ENCODE measurements at regions not wholly inside any gene's neighbourhood (a gene's known extent, or its start where the extent isn't known, plus 50 kb on each side); places are given as distances from the start of the nearest gene placed in this dataset.
"Not testable (repeated sequence)": the region's sequence is repeated elsewhere in the genome, so short reads cannot be mapped to it uniquely, and the experiment has no call there.

DNA sequence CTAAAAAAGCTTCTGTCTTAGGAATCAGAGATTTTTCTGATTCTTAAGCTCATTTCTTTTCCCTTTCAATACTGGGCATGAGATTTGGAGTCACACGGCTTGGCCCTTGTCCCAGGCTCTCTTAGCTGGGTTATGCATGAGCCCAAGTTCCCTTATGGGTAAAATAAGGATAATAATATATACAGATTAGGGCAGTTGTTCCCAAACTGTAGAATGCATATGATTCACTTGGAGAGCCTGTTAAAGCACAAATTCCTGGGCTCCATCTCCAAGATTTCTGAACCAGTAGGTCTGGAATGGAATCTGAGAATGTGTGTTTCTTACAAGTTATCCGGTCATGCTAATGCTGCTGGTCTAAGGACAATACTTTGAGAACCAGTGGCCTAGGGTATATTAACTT is 154.0 kb downstream of the REEP3 start:
- Histone ChIP-seq H3K36me3 (replicated peaks) (no peaks in the 10 kb centered on the region), H3K4me1 (peaks cover 19% of the 10 kb centered on the region), H3K9me3 (no peaks in the 10 kb centered on the region), H3K4me3 (no peak overlapping the region), H3K27me3 (ENCODE audit: low read depth) (no peaks in the 10 kb centered on the region)
- DNase-seq (ENCODE audit: low spot score in 2 of 2): no peak
- in situ Hi-C loops (cut with MboI; ENCODE audit: low sequenced_read_pairs): no loop called here

DNA sequence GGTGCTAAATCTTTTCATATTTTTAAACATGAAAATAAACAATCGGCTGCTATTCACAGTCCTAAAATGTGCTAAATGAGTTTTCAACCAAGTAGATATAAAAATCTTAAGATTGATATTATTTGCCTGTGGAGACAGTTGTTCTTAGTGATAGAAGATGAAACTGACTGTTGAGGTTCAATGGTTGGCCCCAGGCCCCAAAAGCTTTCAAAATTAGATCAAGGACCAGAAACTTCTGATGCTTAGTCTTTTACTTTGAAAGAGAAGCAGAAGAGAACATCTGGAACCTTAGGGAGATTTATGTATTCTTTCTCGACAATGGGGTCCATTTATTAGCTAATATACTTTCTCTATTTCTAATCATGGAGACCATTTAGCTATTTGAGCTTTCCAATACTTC is 155.8 kb downstream of the REEP3 start:
- Histone ChIP-seq H3K4me3 (no peak overlapping the region), H3K9me3 (no peaks in the 10 kb centered on the region), H3K36me3 (replicated peaks) (no peaks in the 10 kb centered on the region), H3K27me3 (ENCODE audit: low read depth) (no peaks in the 10 kb centered on the region), H3K4me1 (peaks cover 1% of the 10 kb centered on the region; the same call in 1 of the 2 replicates)
- in situ Hi-C loops (cut with MboI; ENCODE audit: low sequenced_read_pairs): no loop called here
- no peak for DNase-seq (ENCODE audit: low spot score in 2 of 2)

DNA sequence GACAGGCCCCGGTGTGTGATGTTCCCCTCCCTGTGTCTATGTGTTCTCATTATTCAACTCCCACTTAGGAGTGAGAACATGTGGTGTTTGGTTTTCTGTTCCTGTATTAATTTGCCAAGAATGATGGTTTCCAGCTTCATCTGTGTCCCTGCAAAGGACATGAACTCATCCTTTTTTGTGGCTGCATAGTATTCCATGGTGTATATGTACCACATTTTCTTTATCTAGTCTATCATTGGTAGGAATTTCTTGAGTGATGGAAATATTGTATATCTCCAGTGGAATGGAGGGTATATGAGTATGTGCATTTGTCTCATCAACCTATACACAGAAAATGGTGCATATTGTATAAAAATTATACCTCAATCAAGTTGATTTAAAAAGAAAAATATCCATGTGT is 159.3 kb downstream of the REEP3 start:
- H3K9me3 ChIP-seq; H3K27me3 ChIP-seq (ENCODE audit: low read depth); H3K4me3 ChIP-seq; H3K4me1 ChIP-seq; in situ Hi-C loops (cut with MboI; ENCODE audit: low sequenced_read_pairs); H3K36me3 ChIP-seq (replicated peaks); DNase-seq (ENCODE audit: low spot score in 2 of 2): not testable (repeated sequence)

DNA sequence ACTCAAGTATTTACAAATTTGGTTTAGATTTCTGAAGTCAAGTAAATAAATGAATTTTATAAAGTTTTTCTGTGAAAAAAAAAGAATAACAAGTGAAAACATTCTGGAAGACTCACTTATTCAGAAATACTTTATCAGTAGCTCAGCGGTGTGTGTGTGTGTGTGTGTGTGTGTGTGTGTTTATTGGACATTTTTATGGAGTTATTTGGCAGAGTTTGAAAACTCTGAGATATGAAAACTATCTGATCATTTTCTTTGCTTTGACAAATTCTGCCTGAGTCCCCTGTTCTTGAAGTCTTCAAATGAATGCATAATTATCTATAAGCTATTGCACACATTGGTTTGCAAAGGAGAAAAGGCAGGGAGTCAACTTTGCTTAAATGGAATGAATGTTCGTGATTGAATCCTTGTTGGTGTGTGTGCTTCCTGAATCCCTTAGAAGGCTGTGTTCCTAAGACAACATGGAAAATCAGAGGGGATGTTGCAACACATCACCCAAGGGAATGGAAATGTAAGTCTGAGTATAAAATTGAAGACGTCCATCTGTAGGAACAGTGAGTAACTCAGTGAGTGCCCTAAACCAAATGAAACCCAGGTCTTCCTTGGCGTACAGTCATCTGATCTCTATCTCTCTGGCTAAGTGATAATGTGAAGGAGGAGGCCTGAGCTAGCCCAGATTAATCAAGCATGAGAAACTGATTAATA is 160.9 kb downstream of the REEP3 start:
- no peak for DNase-seq (ENCODE audit: low spot score in 2 of 2)
- Histone ChIP-seq H3K4me3 (no peak overlapping the region), H3K36me3 (replicated peaks) (no peaks in the 10 kb centered on the region), H3K27me3 (ENCODE audit: low read depth) (no peaks in the 10 kb centered on the region), H3K9me3 (no peaks in the 10 kb centered on the region), H3K4me1 (no peaks in the 10 kb centered on the region)
- in situ Hi-C loops (cut with MboI; ENCODE audit: low sequenced_read_pairs): no loop called here

DNA sequence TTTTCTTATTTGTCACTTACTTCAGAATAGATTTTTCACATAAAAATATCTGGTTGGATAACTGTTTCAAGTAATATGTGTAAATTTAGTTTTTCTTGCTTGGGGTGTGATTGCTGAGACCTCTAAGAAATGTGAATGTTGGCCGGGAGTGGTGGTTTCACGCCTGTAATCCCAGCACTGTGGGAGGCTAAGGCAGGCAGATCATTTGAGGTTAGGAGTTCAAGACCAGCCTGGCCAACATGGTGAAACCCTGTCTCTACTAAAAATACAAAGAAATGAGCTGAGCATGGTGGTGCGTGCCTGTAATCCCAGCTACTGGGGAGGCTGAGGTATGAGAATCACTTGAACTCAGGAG is 161.5 kb downstream of the REEP3 start:
- DNase-seq (ENCODE audit: low spot score in 2 of 2); in situ Hi-C loops (cut with MboI; ENCODE audit: low sequenced_read_pairs); H3K27me3 ChIP-seq (ENCODE audit: low read depth); H3K36me3 ChIP-seq (replicated peaks); H3K9me3 ChIP-seq; H3K4me3 ChIP-seq; H3K4me1 ChIP-seq: not testable (repeated sequence)

DNA sequence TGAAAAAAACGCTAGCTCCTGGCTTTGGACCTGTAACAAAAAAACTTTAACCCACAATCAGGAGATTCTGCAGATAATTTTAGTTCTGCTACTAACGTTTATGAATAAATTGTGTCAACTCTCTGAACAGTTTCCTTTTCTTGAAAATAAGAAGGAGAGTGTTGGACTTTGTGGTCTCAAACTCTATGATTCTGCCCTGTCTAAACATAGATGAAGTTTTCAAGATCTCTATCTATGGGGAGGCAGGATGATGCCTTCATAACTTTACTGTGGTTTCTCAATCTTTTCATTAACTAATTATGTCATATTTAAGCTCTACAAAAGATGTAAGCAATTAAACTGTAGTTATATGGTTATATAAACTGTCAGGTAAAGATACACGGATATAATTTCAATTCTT is 162.0 kb downstream of the REEP3 start:
- Histone ChIP-seq H3K4me3 (no peak overlapping the region), H3K27me3 (ENCODE audit: low read depth) (no peaks in the 10 kb centered on the region), H3K4me1 (no peaks in the 10 kb centered on the region), H3K36me3 (replicated peaks) (no peaks in the 10 kb centered on the region), H3K9me3 (no peaks in the 10 kb centered on the region)
- in situ Hi-C loops (cut with MboI; ENCODE audit: low sequenced_read_pairs): no loop called here
- DNase-seq (ENCODE audit: low spot score in 2 of 2): no peak

DNA sequence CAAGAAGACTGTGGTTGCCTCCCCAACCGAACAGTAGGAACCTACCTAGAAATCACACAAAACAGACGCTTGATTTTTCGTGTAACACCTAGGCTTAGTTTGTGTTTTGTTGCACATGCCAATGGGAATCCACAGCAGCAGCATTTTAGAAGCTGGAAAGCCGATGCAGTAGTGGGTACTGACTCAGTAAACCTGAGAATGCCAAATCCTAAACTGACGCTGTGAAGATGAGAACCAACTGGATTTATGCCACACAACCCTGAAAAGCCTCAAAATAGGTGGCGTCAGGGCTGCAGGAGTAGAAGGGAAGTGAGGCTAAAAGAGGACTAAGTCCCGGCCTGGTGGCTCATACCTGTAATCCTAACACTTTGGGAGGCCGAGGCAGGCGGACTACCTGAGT is 162.5 kb downstream of the REEP3 start:
- in situ Hi-C loops (cut with MboI; ENCODE audit: low sequenced_read_pairs): no loop called here
- Histone ChIP-seq H3K27me3 (ENCODE audit: low read depth) (no peaks in the 10 kb centered on the region), H3K4me1 (no peaks in the 10 kb centered on the region), H3K36me3 (replicated peaks) (no peaks in the 10 kb centered on the region), H3K9me3 (no peaks in the 10 kb centered on the region), H3K4me3 (no peak overlapping the region)
- DNase-seq (ENCODE audit: low spot score in 2 of 2): no peak

DNA sequence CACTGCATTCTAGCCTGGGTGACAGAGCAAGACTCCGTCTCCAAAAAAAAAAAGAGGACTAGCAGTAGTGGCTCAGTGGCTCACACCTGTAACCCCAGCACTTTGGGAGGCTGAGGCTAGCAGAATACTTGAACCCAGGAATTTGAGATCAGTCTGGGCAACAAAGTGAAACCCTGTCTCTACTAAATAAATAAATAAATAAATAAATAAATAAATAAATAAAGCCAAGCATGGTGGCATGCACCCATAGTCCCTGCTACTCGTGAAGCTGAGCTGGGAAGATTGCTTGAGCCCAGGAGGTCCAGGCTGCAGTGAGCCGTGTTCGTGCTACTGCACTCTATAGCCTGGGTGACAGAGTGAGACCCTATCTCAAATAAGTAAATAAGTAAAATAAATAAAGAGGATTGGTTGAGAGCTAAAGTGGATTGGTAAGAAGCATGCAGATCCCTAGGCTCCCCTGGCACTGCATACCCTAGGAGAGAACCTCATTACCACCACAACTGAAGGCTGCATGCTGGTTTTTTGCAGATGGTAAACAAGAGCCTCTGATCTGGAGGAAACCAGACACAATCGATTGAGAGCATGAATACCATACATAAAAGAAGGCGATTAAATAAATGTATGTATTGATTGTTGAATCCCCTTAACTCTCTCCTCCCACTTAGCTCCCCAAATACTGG is 163.2 kb downstream of the REEP3 start:
- Histone ChIP-seq H3K4me1 (no peaks in the 10 kb centered on the region), H3K36me3 (replicated peaks) (no peaks in the 10 kb centered on the region), H3K9me3 (no peaks in the 10 kb centered on the region), H3K27me3 (ENCODE audit: low read depth) (no peaks in the 10 kb centered on the region), H3K4me3 (no peak overlapping the region)
- in situ Hi-C loops (cut with MboI; ENCODE audit: low sequenced_read_pairs): no loop called here
- no peak for DNase-seq (ENCODE audit: low spot score in 2 of 2)

DNA sequence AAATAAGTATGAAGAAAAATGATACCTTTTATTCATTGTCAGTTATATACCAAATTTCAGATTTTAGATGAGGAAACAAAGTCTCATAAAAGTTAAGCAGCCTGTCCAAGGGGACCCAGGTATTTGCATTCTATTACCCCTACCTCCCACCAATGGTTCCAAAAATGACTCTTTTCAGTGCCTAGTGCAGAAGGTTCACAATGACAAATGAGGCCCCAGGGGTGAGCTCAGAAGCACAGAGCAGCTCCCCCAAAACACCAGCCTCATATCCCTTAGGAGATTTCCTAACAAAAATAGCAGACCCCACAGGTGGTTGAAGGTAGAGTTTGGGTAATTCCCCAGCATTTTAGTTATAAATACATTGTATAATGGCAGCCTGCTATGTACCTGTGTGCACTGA is 168.6 kb downstream of the REEP3 start:
- in situ Hi-C loops (cut with MboI; ENCODE audit: low sequenced_read_pairs): no loop called here
- Histone ChIP-seq H3K4me1 (no peaks in the 10 kb centered on the region), H3K27me3 (ENCODE audit: low read depth) (no peaks in the 10 kb centered on the region), H3K9me3 (peaks cover 4% of the 10 kb centered on the region; the same call in 1 of the 2 replicates), H3K36me3 (replicated peaks) (no peaks in the 10 kb centered on the region), H3K4me3 (no peak overlapping the region)
- DNase-seq (ENCODE audit: low spot score in 2 of 2): no peak

DNA sequence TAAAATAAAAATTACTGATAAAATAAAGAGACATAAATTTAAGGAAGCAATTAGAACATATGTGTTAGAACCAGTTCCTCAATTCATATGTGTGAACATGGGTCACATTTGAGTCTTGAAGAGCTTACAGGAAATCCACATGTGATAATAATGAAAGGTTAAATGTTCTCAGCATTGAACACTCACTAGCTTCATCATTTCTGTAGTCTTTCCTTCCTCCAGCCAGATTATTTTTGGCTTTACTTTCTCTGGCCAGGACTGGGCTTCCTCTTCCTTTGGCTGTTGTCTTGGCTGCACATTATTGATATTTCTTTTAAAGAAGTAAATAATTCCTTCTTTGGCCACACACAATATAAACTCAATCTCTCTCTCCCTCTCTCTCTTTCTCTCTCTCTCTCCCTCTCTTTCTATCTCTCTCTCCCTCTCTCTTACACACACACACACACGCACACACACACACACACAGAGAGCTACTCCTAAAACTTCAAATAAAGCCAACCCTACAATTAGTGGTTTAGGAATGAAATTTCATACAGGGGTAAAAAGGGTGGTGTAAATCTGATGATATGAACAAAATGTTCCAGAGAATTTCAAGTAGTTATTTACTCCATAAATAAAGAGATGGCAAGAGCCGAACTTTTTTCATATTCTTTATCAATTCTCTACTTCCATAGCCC is 171.2 kb downstream of the REEP3 start:
- Histone ChIP-seq H3K36me3 (replicated peaks) (no peaks in the 10 kb centered on the region), H3K9me3 (peaks cover 4% of the 10 kb centered on the region; the same call in 1 of the 2 replicates), H3K4me3 (no peak overlapping the region), H3K4me1 (no peaks in the 10 kb centered on the region), H3K27me3 (ENCODE audit: low read depth) (no peaks in the 10 kb centered on the region)
- no peak for DNase-seq (ENCODE audit: low spot score in 2 of 2)
- in situ Hi-C loops (cut with MboI; ENCODE audit: low sequenced_read_pairs): no loop called here

DNA sequence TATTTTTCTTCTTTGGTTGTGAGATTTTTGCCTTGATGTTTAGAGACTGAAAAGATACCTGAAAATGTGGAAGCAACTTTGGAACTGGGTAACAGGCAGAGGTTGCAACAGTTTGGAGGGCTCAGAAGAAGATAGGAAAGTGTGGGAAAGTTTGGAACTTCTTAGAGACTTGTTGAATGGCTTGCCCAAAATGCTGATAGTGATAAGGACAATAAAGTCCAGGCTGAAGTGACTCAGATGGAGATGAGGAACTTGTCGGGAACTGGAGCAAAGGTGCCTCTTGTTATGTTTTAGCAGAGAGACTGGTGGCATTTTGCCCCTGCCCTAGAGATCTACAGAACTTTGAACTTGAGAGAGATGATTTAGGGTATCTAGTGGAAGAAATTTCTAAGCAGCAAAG is 171.8 kb downstream of the REEP3 start:
- in situ Hi-C loops (cut with MboI; ENCODE audit: low sequenced_read_pairs); H3K9me3 ChIP-seq; H3K27me3 ChIP-seq (ENCODE audit: low read depth); H3K4me3 ChIP-seq; H3K4me1 ChIP-seq; H3K36me3 ChIP-seq (replicated peaks); DNase-seq (ENCODE audit: low spot score in 2 of 2): not testable (repeated sequence)

DNA sequence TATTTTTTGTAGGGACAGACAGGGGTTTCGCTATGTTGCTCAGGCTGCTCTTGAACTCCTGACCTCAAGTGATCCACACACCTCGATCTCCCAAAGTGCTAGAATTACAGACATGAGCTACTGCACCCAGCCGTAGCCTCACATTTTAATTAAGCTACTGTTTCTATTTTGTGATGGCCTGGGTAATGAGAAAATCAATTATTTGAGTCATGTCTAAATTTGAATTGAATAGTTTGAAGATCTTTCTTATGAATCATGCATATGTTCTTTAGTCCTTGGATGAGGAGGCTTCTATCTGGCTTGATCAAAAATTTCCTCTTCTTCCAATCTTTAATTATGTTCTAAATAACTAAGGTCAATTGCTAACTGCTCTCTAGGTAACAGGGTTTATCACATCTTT is 175.0 kb downstream of the REEP3 start:
- H3K36me3 ChIP-seq (replicated peaks): no peaks in the 10 kb centered on the region
- H3K4me1 ChIP-seq: no peaks in the 10 kb centered on the region
- in situ Hi-C loops (cut with MboI; ENCODE audit: low sequenced_read_pairs): no loop called here

DNA sequence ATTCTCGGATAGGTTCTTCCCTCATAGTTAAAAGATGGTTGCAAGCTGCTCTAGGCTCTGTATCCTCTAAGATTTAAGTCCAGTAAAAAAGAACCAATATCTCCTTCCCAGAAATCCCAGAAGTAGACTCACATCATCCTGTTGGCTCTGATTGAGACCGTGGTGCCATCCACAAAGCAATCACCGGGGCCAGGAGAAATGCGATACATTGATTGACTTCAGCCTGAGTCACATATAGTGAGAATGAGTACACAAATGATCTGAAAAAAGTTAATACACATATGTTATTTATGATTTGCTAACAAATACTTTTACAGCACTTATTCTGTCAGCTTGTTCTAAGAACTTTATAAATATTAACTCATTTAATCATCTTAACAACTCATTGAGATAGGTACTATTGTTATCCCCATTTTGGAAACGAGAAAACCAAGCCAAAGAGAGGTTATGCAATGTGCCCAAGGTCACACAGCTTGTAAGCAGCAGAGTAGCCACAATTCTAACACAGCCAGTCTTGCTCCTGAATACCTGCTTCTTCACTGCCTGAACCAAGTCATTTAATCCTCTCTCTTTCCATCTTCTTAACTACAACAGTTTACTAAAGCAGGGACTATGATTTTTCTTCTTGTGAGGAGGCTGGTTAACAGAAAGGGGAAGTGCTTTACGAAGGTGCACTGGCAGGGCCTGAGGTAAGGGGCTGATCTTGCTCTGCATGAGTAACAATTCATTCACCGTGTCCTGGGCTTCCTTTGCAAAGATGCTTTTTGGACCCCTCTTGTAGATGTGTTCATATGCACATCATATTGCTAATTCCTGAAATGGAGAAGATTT is 177.0 kb downstream of the REEP3 start:
- Histone ChIP-seq H3K36me3 (replicated peaks) (no peaks in the 10 kb centered on the region), H3K9me3 (peaks cover 4% of the 10 kb centered on the region; the same call in 1 of the 2 replicates), H3K4me1 (no peaks in the 10 kb centered on the region), H3K4me3 (no peak overlapping the region), H3K27me3 (ENCODE audit: low read depth) (no peaks in the 10 kb centered on the region)
- DNase-seq (ENCODE audit: low spot score in 2 of 2): no peak
- in situ Hi-C loops (cut with MboI; ENCODE audit: low sequenced_read_pairs): no loop called here

More for the DNA sequence above, 175.0 kb downstream of the REEP3 start:
- no peak for DNase-seq (ENCODE audit: low spot score in 2 of 2)
- no peak overlapping the region for H3K4me3 ChIP-seq
- H3K27me3 ChIP-seq (ENCODE audit: low read depth): no peaks in the 10 kb centered on the region
- peaks cover 4% of the 10 kb centered on the region; the same call in 1 of the 2 replicates for H3K9me3 ChIP-seq

DNA sequence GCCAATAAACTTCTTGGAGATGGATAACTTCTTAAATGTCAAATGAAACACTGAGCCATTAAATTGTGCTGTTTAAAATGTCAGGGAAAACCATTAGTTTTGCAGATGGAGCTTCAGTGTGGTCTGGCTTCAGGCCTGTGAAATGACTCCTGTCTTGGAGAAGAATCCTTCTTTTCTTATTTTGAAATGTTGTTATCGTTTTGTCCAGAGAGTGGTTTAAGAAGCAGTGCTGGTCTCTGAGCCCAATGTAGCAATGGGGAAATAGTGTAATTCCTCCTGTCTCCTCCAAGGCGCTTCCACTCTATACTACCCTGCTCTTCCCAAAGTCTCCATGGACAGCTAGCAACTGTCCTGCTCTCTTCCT is 177.6 kb downstream of the REEP3 start:
- H3K36me3 ChIP-seq (replicated peaks): no peaks in the 10 kb centered on the region
- H3K9me3 ChIP-seq: peaks cover under 1% of the 10 kb centered on the region; the same call in 1 of the 2 replicates
- DNase-seq (ENCODE audit: low spot score in 2 of 2): no peak
- no peak overlapping the region for H3K4me3 ChIP-seq
- in situ Hi-C loops (cut with MboI; ENCODE audit: low sequenced_read_pairs): no loop called here
- H3K27me3 ChIP-seq (ENCODE audit: low read depth): no peaks in the 10 kb centered on the region
- H3K4me1 ChIP-seq: no peaks in the 10 kb centered on the region

All from HAP-1 (cell line).